GM12878 (cell line): ENCODE measurements at regions not wholly inside any gene's neighbourhood (a gene's known extent, or its start where the extent isn't known, plus 50 kb on each side); places are given as distances from the start of the nearest gene placed in this dataset.

ENCODE experiments used
- ATAC-seq: fragments of 200-7000 bp; cut with Tn5 transposase; 3 replicates; pipeline ENCODE4 v1.9.1; 2020; ENCODE audit warnings: mild to moderate bottlenecking, moderate library complexity
- BruUV-seq: library from RNA; stranded (reverse); fragments of 400-500 nt; replicated peaks from 2 replicates; lab custom pipeline; 2021; lab: Mats Ljungman, UMichigan
- CTCF ChIA-PET: fragments of 300-600 bp; sonication (Branson Sonifier 250); formaldehyde crosslinking; extraction: SDS; loops from one replicate; lab custom pipeline; 2021; ENCODE audit warnings: inconsistent platforms; lab: Yijun Ruan, JAX
- POLR2A ChIA-PET: fragments of 350-600 bp; formaldehyde crosslinking; extraction: SDS; loops from one replicate; lab custom pipeline; 2021; ENCODE audit warnings: inconsistent platforms; lab: Charles Lee
- RAD21 ChIA-PET: fragments of 300-600 bp; sonication (Branson Sonifier 250); formaldehyde crosslinking; loops from one replicate; lab custom pipeline; 2023; ENCODE audit warnings: antibody characterized with exemption; ENCODE audit not compliant: unreplicated experiment; lab: Charles Lee
- SMC1A ChIA-PET: fragments of 300-600 bp; sonication (Branson Sonifier 250); formaldehyde crosslinking; loops from one replicate; lab custom pipeline; 2023; ENCODE audit not compliant: unreplicated experiment, uncharacterized antibody; lab: Charles Lee
- DNase-seq: peaks from one replicate; pipeline ENCODE4 v3.0.0-alpha.2; 2011; ENCODE audit warnings: low read depth, low spot score
- FAIRE-seq: peaks from 3 replicates; lab custom pipeline; 2011; peaks lifted over from hg19 to GRCh38; lab: Jason Lieb, UNC
- H2AFZ ChIP-seq: 2 replicates; pipeline ENCODE4 v1.6.0; 2011; ENCODE audit warnings: low read depth, low read length, control low read depth; ENCODE audit not compliant: control insufficient read depth
- H3K27ac ChIP-seq: 2 replicates; pipeline ENCODE4 v1.5.1; 2011; ENCODE audit warnings: control low read depth; ENCODE audit not compliant: control insufficient read depth, insufficient read depth
- H3K27me3 ChIP-seq, 2 experiments: replicated peaks in 1 of 2; 2 replicates each; pipeline versions ENCODE4 v1.6.0 to v1.6.1; 2011; ENCODE audit warnings: low read length in 1 of 2; ENCODE audit not compliant: control insufficient read depth in 2 of 2, insufficient read depth in 2 of 2
- H3K36me3 ChIP-seq, 2 experiments: 2 replicates each; pipeline ENCODE4 v1.5.1; 2011; ENCODE audit warnings: low read length in 1 of 2; ENCODE audit not compliant: control insufficient read depth in 2 of 2, insufficient read depth in 2 of 2
- H3K4me1 ChIP-seq: 2 replicates; pipeline ENCODE4 v1.6.1; 2011; ENCODE audit warnings: mild to moderate bottlenecking, low read length, moderate library complexity, mixed read lengths; ENCODE audit not compliant: control insufficient read depth, insufficient read depth
- H3K4me2 ChIP-seq: 2 replicates; pipeline ENCODE4 v1.6.0; 2011; ENCODE audit warnings: control low read depth; ENCODE audit not compliant: control insufficient read depth, insufficient read depth
- H3K4me3 ChIP-seq: fragments of 200-600 bp; sonication (generic); 2 replicates; pipeline ENCODE4 v1.5.1; 2016
- H3K79me2 ChIP-seq: 2 replicates; pipeline ENCODE4 v1.6.0; 2011; ENCODE audit warnings: low read length; ENCODE audit not compliant: control insufficient read depth, insufficient read depth
- H3K9ac ChIP-seq: 2 replicates; pipeline ENCODE4 v1.8.0; 2011; ENCODE audit warnings: low read length, control low read depth, mixed read lengths; ENCODE audit not compliant: control insufficient read depth, insufficient read depth
- H3K9me3 ChIP-seq: replicated peaks from 3 replicates; pipeline ENCODE4 v1.5.1; 2011; ENCODE audit warnings: mild to moderate bottlenecking, low read length; ENCODE audit not compliant: control insufficient read depth, insufficient read depth
- H4K20me1 ChIP-seq: 2 replicates; pipeline ENCODE4 v1.6.0; 2011; ENCODE audit not compliant: control insufficient read depth, insufficient read depth
- BCL11A ChIP-seq: IDR thresholded peaks from 2 replicates; pipeline ENCODE4 v1.6.1; 2011; ENCODE audit warnings: low read depth, low read length
- EP300 ChIP-seq, 2 experiments: fragments of 150-350 bp in 1 of 2; IDR thresholded peaks; 2 replicates each; pipeline ENCODE4 v1.6.1; 2011 to 2012; ENCODE audit warnings: low read depth in 2 of 2, low read length in 2 of 2, borderline replicate concordance in 1 of 2, improper control_type of control experiment in 1 of 2, inconsistent platforms in 1 of 2; ENCODE audit not compliant: control insufficient read depth in 1 of 2
- HDAC2 ChIP-seq: fragments of 200-600 bp; sonication (generic); IDR thresholded peaks from 2 replicates; pipeline ENCODE4 v1.6.1; 2017
- MTA2 ChIP-seq: fragments of 450-650 bp; IDR thresholded peaks from 2 replicates; pipeline ENCODE4 v1.6.1; 2016; ENCODE audit warnings: low read depth, mild to moderate bottlenecking, moderate library complexity
- MXI1 ChIP-seq: fragments of 150-350 bp; IDR thresholded peaks from 2 replicates; pipeline ENCODE4 v1.6.1; 2011; ENCODE audit warnings: low read depth, mild to moderate bottlenecking, inconsistent platforms, low read length, improper control_type of control experiment
- NFYB ChIP-seq: IDR thresholded peaks from 2 replicates; pipeline ENCODE4 v1.6.1; 2011; ENCODE audit warnings: low read depth, mild to moderate bottlenecking, low read length, improper control_type of control experiment, moderate library complexity; ENCODE audit not compliant: insufficient read depth
- NR2C2 ChIP-seq: IDR thresholded peaks from 2 replicates; pipeline ENCODE4 v1.6.1; 2011; ENCODE audit warnings: borderline replicate concordance, low read depth; ENCODE audit not compliant: control insufficient read depth, insufficient read length
- PAX8 ChIP-seq: fragments of 450-650 bp; IDR thresholded peaks from 2 replicates; pipeline ENCODE4 v1.6.1; 2017; ENCODE audit warnings: mild to moderate bottlenecking, moderate library complexity
- RBBP5 ChIP-seq: fragments of 200-600 bp; sonication (generic); conservative IDR thresholded peaks from 2 replicates; pipeline ENCODE4 v1.6.1; 2016
- RFX5 ChIP-seq: IDR thresholded peaks from 2 replicates; pipeline ENCODE4 v1.6.1; 2011; ENCODE audit warnings: low read depth, low read length, improper control_type of control experiment
- SREBF1 ChIP-seq: IDR thresholded peaks from 2 replicates; pipeline ENCODE4 v1.6.1; 2012; ENCODE audit warnings: mild to moderate bottlenecking, low read length
- SREBF2 ChIP-seq: IDR thresholded peaks from 2 replicates; pipeline ENCODE4 v1.6.1; 2012; ENCODE audit warnings: mild to moderate bottlenecking, low read length
- ZBED1 ChIP-seq: IDR thresholded peaks from 2 replicates; pipeline ENCODE4 v1.6.1; 2016; ENCODE audit warnings: borderline replicate concordance
- whole genome bisulfite sequencing: methylation state at CpG from one replicate; pipeline ENCODE4 v1.1.6; 2016; ENCODE audit warnings: low lambda C conversion rate; ENCODE audit not compliant: insufficient replicate concordance, insufficient coverage; ENCODE audit errors: missing lambda C conversion rate; 5-methylcytosine and 5-hydroxymethylcytosine counted together
- in situ Hi-C: fragments of 300-500 bp; cut with MboI; formaldehyde crosslinking; loops from 9 replicates; pipeline ENCODE4 v1.14.3; 2018; ENCODE audit warnings: mixed read lengths
- intact Hi-C: fragments of 100-400 bp; cut with micrococcal nuclease; formaldehyde crosslinking; loops from one replicate; pipeline ENCODE4 v1.14.2; 2022; ENCODE audit not compliant: unreplicated experiment
- TF ChIP-seq, protein P1 (sequence below): fragments of 450-650 bp; IDR thresholded peaks from 2 replicates; pipeline ENCODE4 v1.6.1; 2018; ENCODE audit warnings: borderline replicate concordance, mild to moderate bottlenecking; ENCODE audit not compliant: partially characterized antibody
- TF ChIP-seq, protein P2 (sequence below): fragments of 150-350 bp; IDR thresholded peaks from 2 replicates; pipeline ENCODE4 v1.6.1; 2016; ENCODE audit warnings: low read depth, low read length
- TF ChIP-seq, protein P3 (sequence below): fragments of 450-650 bp; IDR thresholded peaks from 2 replicates; pipeline ENCODE4 v1.6.1; 2014; ENCODE audit warnings: mild to moderate bottlenecking

DNA sequence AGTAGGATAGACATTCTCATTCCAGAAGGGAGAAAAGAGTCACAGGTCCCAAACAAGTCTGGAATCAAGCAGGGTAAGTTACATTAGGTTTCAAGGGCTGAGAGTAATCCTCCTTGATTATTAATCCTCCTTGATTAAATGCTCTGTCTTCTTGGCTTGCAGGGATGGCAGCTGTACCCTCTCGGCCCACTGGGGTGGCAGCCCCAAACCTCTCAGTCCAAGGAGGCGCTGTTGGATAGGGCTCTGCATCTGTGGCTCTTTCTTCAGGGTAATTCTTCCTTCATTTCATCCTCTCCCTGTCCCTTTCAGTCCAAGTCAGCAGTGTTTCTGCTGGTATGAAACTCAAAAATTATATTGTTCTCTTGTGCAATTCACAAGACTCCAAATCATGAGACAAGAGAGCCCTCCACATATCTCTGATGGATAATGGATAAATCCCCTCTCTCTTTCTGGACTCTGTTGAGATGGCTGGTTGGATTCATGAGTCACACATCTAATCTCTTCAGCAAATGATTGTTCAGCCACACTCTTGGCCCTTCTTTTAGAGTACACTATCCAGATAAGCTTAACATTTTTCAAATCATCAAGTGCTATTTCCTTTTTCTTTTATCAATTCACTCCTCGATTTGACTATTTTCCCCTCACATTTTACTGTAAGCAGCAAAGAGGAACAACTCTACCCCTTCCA lies 323.7 kb upstream of the HTR2A start:
- Histone ChIP-seq H3K4me1 (no peaks in the 10 kb centered on the region), H3K9me3 (no peaks in the 10 kb centered on the region), H3K27me3 (no peaks in the 10 kb centered on the region), H3K4me3 (no peak overlapping the region), H3K4me2 (no peak overlapping the region), H3K27ac (no peak overlapping the region), H3K79me2 (no peaks in the 10 kb centered on the region), H4K20me1 (no peaks in the 10 kb centered on the region), H2AFZ (no peak overlapping the region), H3K36me3 (no peaks in the 10 kb centered on the region), H3K9ac (no peak overlapping the region)
- ChIA-PET POLR2A (no interaction called here), SMC1A (interaction anchor here (0.6 kb wide), 1 partner anchor 192 kb away, joined by 3 read pairs; no protein-coding TSS in a partner anchor), RAD21 (no interaction called here), CTCF (no interaction called here)
- intact Hi-C loops: no loop called here
- BruUV-seq: no TSS peak
- no peak for DNase-seq
- no peak for ATAC-seq
- in situ Hi-C loops: no loop called here
- TF ChIP-seq NR2C2: no peak
- TF ChIP-seq HDAC2: no peak
- no peak for TF ChIP-seq ZBED1
- TF ChIP-seq, protein P1, sequence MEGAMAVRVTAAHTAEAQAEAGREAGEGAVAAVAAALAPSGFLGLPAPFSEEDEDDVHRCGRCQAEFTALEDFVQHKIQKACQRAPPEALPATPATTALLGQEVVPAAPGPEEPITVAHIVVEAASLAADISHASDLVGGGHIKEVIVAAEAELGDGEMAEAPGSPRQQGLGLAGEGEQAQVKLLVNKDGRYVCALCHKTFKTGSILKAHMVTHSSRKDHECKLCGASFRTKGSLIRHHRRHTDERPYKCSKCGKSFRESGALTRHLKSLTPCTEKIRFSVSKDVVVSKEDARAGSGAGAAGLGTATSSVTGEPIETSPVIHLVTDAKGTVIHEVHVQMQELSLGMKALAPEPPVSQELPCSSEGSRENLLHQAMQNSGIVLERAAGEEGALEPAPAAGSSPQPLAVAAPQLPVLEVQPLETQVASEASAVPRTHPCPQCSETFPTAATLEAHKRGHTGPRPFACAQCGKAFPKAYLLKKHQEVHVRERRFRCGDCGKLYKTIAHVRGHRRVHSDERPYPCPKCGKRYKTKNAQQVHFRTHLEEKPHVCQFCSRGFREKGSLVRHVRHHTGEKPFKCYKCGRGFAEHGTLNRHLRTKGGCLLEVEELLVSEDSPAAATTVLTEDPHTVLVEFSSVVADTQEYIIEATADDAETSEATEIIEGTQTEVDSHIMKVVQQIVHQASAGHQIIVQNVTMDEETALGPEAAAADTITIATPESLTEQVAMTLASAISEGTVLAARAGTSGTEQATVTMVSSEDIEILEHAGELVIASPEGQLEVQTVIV: no peak
- TF ChIP-seq, protein P2, sequence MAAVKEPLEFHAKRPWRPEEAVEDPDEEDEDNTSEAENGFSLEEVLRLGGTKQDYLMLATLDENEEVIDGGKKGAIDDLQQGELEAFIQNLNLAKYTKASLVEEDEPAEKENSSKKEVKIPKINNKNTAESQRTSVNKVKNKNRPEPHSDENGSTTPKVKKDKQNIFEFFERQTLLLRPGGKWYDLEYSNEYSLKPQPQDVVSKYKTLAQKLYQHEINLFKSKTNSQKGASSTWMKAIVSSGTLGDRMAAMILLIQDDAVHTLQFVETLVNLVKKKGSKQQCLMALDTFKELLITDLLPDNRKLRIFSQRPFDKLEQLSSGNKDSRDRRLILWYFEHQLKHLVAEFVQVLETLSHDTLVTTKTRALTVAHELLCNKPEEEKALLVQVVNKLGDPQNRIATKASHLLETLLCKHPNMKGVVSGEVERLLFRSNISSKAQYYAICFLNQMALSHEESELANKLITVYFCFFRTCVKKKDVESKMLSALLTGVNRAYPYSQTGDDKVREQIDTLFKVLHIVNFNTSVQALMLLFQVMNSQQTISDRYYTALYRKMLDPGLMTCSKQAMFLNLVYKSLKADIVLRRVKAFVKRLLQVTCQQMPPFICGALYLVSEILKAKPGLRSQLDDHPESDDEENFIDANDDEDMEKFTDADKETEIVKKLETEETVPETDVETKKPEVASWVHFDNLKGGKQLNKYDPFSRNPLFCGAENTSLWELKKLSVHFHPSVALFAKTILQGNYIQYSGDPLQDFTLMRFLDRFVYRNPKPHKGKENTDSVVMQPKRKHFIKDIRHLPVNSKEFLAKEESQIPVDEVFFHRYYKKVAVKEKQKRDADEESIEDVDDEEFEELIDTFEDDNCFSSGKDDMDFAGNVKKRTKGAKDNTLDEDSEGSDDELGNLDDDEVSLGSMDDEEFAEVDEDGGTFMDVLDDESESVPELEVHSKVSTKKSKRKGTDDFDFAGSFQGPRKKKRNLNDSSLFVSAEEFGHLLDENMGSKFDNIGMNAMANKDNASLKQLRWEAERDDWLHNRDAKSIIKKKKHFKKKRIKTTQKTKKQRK: no peak
- TF ChIP-seq SREBF2: no peak
- TF ChIP-seq MTA2: no peak
- TF ChIP-seq, protein P3, sequence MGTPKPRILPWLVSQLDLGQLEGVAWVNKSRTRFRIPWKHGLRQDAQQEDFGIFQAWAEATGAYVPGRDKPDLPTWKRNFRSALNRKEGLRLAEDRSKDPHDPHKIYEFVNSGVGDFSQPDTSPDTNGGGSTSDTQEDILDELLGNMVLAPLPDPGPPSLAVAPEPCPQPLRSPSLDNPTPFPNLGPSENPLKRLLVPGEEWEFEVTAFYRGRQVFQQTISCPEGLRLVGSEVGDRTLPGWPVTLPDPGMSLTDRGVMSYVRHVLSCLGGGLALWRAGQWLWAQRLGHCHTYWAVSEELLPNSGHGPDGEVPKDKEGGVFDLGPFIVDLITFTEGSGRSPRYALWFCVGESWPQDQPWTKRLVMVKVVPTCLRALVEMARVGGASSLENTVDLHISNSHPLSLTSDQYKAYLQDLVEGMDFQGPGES: no peak
- TF ChIP-seq RFX5: no peak
- no peak for TF ChIP-seq NFYB
- no peak for TF ChIP-seq SREBF1
- TF ChIP-seq BCL11A: no peak
- no peak for TF ChIP-seq MXI1
- no peak for TF ChIP-seq RBBP5
- TF ChIP-seq EP300 (IDR thresholded peaks at IDR 0.05; ENCODE audit: borderline replicate concordance in 1 of 2, control insufficient read depth in 1 of 2, low read depth in 2 of 2, low read length in 2 of 2): no peak
- TF ChIP-seq PAX8: no peak
- 10% methylated on average over 3 of the region's 3 CpGs for WGBS
- no peak for FAIRE-seq
